Activated CD4-positive, alpha-beta T cell treated with anti-CD3 and anti-CD28 coated beads, Interleukin-2, amount 10 ng/mL, durations not matched to agents 24 days and 14 days (primary cell): ENCODE measurements at regions not wholly inside any gene's neighbourhood (a gene's known extent, or its start where the extent isn't known, plus 50 kb on each side); places are given as distances from the start of the nearest gene placed in this dataset.
A peak's percentile ranks its signal among the peaks of the same experiment; 100 is the strongest.

Experiments
- DNase-seq: peaks from one replicate; pipeline ENCODE4 v3.0.0; 2022
- H3K27ac Mint-ChIP-seq: one replicate; pipeline ENCODE4 v1.8.0; 2022; ENCODE audit warnings: mild to moderate bottlenecking, mixed read lengths
- H3K27me3 Mint-ChIP-seq: one replicate; pipeline ENCODE4 v1.8.0; 2022; ENCODE audit warnings: mixed read lengths
- H3K36me3 Mint-ChIP-seq: one replicate; pipeline ENCODE4 v1.8.0; 2022; ENCODE audit warnings: low read depth, mild to moderate bottlenecking, mixed read lengths
- H3K4me1 Mint-ChIP-seq: one replicate; pipeline ENCODE4 v1.8.0; 2021; ENCODE audit warnings: mixed read lengths
- H3K4me3 Mint-ChIP-seq: one replicate; pipeline ENCODE4 v1.8.0; 2022; ENCODE audit warnings: mild to moderate bottlenecking, moderate library complexity, mixed read lengths
- H3K9me3 Mint-ChIP-seq: one replicate; pipeline ENCODE4 v1.8.0; 2021; ENCODE audit warnings: mixed read lengths
- intact Hi-C: fragments of 100-400 bp; cut with micrococcal nuclease; formaldehyde crosslinking; loops from one replicate; pipeline ENCODE4 v1.15.1; 2023

GRCh38 chr1:5009376-5010065, 355.1 kb downstream of the AJAP1 start:
- no peaks in the 10 kb centered on the region for H3K9me3 Mint-ChIP-seq
- no peak for DNase-seq
- H3K36me3 Mint-ChIP-seq = no peaks in the 10 kb centered on the region
- no peaks in the 10 kb centered on the region for H3K4me1 Mint-ChIP-seq
- intact Hi-C loops = no loop called here
- no peak overlapping the region for H3K27ac Mint-ChIP-seq
- H3K27me3 Mint-ChIP-seq = no peaks in the 10 kb centered on the region
- no peak overlapping the region for H3K4me3 Mint-ChIP-seq

GRCh38 chr1:5005171-5005570, 350.8 kb downstream of the AJAP1 start:
- intact Hi-C loops = no loop called here
- DNase-seq = no peak
- H3K9me3 Mint-ChIP-seq = no peaks in the 10 kb centered on the region
- no peak overlapping the region for H3K27ac Mint-ChIP-seq
- no peak overlapping the region for H3K4me3 Mint-ChIP-seq
- H3K27me3 Mint-ChIP-seq = no peaks in the 10 kb centered on the region
- H3K4me1 Mint-ChIP-seq = no peaks in the 10 kb centered on the region
- H3K36me3 Mint-ChIP-seq = no peaks in the 10 kb centered on the region

- no peaks in the 10 kb centered on the region for H3K4me1 Mint-ChIP-seq
- H3K27me3 Mint-ChIP-seq = no peaks in the 10 kb centered on the region
- H3K9me3 Mint-ChIP-seq = no peaks in the 10 kb centered on the region
- DNase-seq = no peak
- H3K36me3 Mint-ChIP-seq = no peaks in the 10 kb centered on the region
- intact Hi-C loops = no loop called here
- no peak overlapping the region for H3K27ac Mint-ChIP-seq
- no peak overlapping the region for H3K4me3 Mint-ChIP-seq
Observed at GRCh38 chr1:5002676-5003075, 348.3 kb downstream of the AJAP1 start.

- Mint-ChIP-seq H3K9me3 (no peaks in the 10 kb centered on the region), H3K4me1 (no peaks in the 10 kb centered on the region), H3K27ac (no peak overlapping the region), H3K4me3 (no peak overlapping the region), H3K27me3 (no peaks in the 10 kb centered on the region), H3K36me3 (no peaks in the 10 kb centered on the region)
- peak; percentile 57 for DNase-seq
- intact Hi-C loops = no loop called here
Observed at GRCh38 chr1:5001466-5001865, 347.1 kb downstream of the AJAP1 start.

- intact Hi-C loops = no loop called here
- Mint-ChIP-seq H3K27ac (no peak overlapping the region), H3K4me1 (no peaks in the 10 kb centered on the region), H3K9me3 (no peaks in the 10 kb centered on the region), H3K4me3 (no peak overlapping the region), H3K36me3 (no peaks in the 10 kb centered on the region), H3K27me3 (no peaks in the 10 kb centered on the region)
- no peak for DNase-seq
Observed at GRCh38 chr1:4986306-4986705, 331.9 kb downstream of the AJAP1 start.

GRCh38 chr1:4984841-4985240, 330.4 kb downstream of the AJAP1 start:
- no peak for DNase-seq
- H3K36me3 Mint-ChIP-seq = no peaks in the 10 kb centered on the region
- no peaks in the 10 kb centered on the region for H3K9me3 Mint-ChIP-seq
- H3K4me3 Mint-ChIP-seq = no peak overlapping the region
- no peaks in the 10 kb centered on the region for H3K4me1 Mint-ChIP-seq
- intact Hi-C loops = no loop called here
- no peaks in the 10 kb centered on the region for H3K27me3 Mint-ChIP-seq
- H3K27ac Mint-ChIP-seq = no peak overlapping the region

- Mint-ChIP-seq H3K36me3 (no peaks in the 10 kb centered on the region), H3K4me3 (no peak overlapping the region), H3K9me3 (no peaks in the 10 kb centered on the region), H3K27ac (no peak overlapping the region), H3K27me3 (no peaks in the 10 kb centered on the region), H3K4me1 (no peaks in the 10 kb centered on the region)
- intact Hi-C loops = no loop called here
- no peak for DNase-seq
Observed at GRCh38 chr1:4980211-4980610, 325.8 kb downstream of the AJAP1 start.

- intact Hi-C loops = no loop called here
- DNase-seq = no peak
- H3K36me3 Mint-ChIP-seq = no peaks in the 10 kb centered on the region
- H3K4me1 Mint-ChIP-seq = no peaks in the 10 kb centered on the region
- H3K27me3 Mint-ChIP-seq = no peaks in the 10 kb centered on the region
- H3K9me3 Mint-ChIP-seq = no peaks in the 10 kb centered on the region
- H3K4me3 Mint-ChIP-seq = no peak overlapping the region
- H3K27ac Mint-ChIP-seq = no peak overlapping the region
Observed at GRCh38 chr1:4978660-4979390, 324.4 kb downstream of the AJAP1 start.

- DNase-seq = no peak
- H3K27me3 Mint-ChIP-seq = no peaks in the 10 kb centered on the region
- no peak overlapping the region for H3K4me3 Mint-ChIP-seq
- no peaks in the 10 kb centered on the region for H3K9me3 Mint-ChIP-seq
- no peaks in the 10 kb centered on the region for H3K36me3 Mint-ChIP-seq
- intact Hi-C loops = no loop called here
- no peaks in the 10 kb centered on the region for H3K4me1 Mint-ChIP-seq
- no peak overlapping the region for H3K27ac Mint-ChIP-seq
Observed at GRCh38 chr1:4977701-4978100, 323.3 kb downstream of the AJAP1 start.

GRCh38 chr1:4976859-4977440, 322.5 kb downstream of the AJAP1 start:
- DNase-seq = no peak
- Mint-ChIP-seq H3K36me3 (no peaks in the 10 kb centered on the region), H3K27ac (no peak overlapping the region), H3K27me3 (no peaks in the 10 kb centered on the region), H3K4me1 (no peaks in the 10 kb centered on the region), H3K9me3 (no peaks in the 10 kb centered on the region), H3K4me3 (no peak overlapping the region)
- intact Hi-C loops = no loop called here

- H3K4me1 Mint-ChIP-seq = no peaks in the 10 kb centered on the region
- H3K9me3 Mint-ChIP-seq = no peaks in the 10 kb centered on the region
- no peak for DNase-seq
- intact Hi-C loops = no loop called here
- H3K27ac Mint-ChIP-seq = no peak overlapping the region
- no peaks in the 10 kb centered on the region for H3K27me3 Mint-ChIP-seq
- no peaks in the 10 kb centered on the region for H3K36me3 Mint-ChIP-seq
- no peak overlapping the region for H3K4me3 Mint-ChIP-seq
Observed at GRCh38 chr1:4975856-4976255, 321.4 kb downstream of the AJAP1 start.

- intact Hi-C loops = no loop called here
- Mint-ChIP-seq H3K36me3 (no peaks in the 10 kb centered on the region), H3K27ac (no peak overlapping the region), H3K4me3 (no peak overlapping the region), H3K27me3 (no peaks in the 10 kb centered on the region), H3K4me1 (no peaks in the 10 kb centered on the region), H3K9me3 (no peaks in the 10 kb centered on the region)
- DNase-seq = no peak
Observed at GRCh38 chr1:4974981-4975685, 320.7 kb downstream of the AJAP1 start.

- H3K9me3 Mint-ChIP-seq = no peaks in the 10 kb centered on the region
- no peaks in the 10 kb centered on the region for H3K36me3 Mint-ChIP-seq
- no peaks in the 10 kb centered on the region for H3K4me1 Mint-ChIP-seq
- no peaks in the 10 kb centered on the region for H3K27me3 Mint-ChIP-seq
- H3K27ac Mint-ChIP-seq = no peak overlapping the region
- no peak for DNase-seq
- no peak overlapping the region for H3K4me3 Mint-ChIP-seq
- intact Hi-C loops = no loop called here
Observed at GRCh38 chr1:4973341-4973740, 318.9 kb downstream of the AJAP1 start.

GRCh38 chr1:4972761-4973320, 318.4 kb downstream of the AJAP1 start:
- no peaks in the 10 kb centered on the region for H3K36me3 Mint-ChIP-seq
- no peaks in the 10 kb centered on the region for H3K9me3 Mint-ChIP-seq
- H3K4me1 Mint-ChIP-seq = no peaks in the 10 kb centered on the region
- H3K27ac Mint-ChIP-seq = no peak overlapping the region
- intact Hi-C loops = no loop called here
- no peak for DNase-seq
- H3K27me3 Mint-ChIP-seq = no peaks in the 10 kb centered on the region
- H3K4me3 Mint-ChIP-seq = no peak overlapping the region
